ENCODE measurements at regions not wholly inside any gene's neighbourhood (a gene's known extent, or its start where the extent isn't known, plus 50 kb on each side); places are given as distances from the start of the nearest gene placed in this dataset.

DNA sequence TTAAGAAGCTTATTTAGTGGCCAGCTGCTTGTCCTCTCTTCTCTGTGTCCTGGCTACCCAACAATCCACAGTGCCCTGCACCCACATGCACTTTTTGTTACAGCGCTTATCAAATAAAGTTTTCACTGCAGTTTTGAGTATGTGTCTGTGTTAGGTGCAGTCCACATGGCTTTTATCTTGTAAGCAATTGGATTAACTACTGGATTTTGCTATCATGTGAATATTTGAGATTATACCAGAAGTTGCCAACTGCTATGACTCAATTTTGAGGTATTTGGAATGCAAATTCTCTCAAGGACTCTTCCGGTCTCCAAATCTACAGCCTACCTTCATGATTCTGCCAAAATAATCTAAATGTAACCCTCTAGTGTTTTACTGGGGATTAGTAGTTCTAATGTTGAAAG is 690.2 kb downstream of the NR2F1-AS1 start:
- H3K36me3 ChIP-seq (ENCODE audit: control insufficient read depth, insufficient read depth, low read length), result no peaks in the 10 kb centered on the region
- DNase-seq, result no peak
- no CpG with 5 or more reads among the region's 2 CpGs for WGBS (ENCODE audit: insufficient coverage)
- ATAC-seq, result no peak
- H3K27ac ChIP-seq (ENCODE audit: low read length), result no peak overlapping the region
- no peaks in the 10 kb centered on the region for H3K27me3 ChIP-seq (ENCODE audit: control insufficient read depth, insufficient read depth, low read length)
- Mint-ChIP-seq H3K36me3 (no peaks in the 10 kb centered on the region), H3K9me3 (peaks cover 13% of the 10 kb centered on the region in 2 donors), H3K4me3 (no peak overlapping the region), H3K27me3 (ENCODE audit: low read depth in 2 of 2) (no peaks in the 10 kb centered on the region), H3K4me1 (no peaks in the 10 kb centered on the region), H3K27ac (no peak overlapping the region)
- no peak overlapping the region for H3K4me3 ChIP-seq (ENCODE audit: low read length)
- TF ChIP-seq, protein P1, sequence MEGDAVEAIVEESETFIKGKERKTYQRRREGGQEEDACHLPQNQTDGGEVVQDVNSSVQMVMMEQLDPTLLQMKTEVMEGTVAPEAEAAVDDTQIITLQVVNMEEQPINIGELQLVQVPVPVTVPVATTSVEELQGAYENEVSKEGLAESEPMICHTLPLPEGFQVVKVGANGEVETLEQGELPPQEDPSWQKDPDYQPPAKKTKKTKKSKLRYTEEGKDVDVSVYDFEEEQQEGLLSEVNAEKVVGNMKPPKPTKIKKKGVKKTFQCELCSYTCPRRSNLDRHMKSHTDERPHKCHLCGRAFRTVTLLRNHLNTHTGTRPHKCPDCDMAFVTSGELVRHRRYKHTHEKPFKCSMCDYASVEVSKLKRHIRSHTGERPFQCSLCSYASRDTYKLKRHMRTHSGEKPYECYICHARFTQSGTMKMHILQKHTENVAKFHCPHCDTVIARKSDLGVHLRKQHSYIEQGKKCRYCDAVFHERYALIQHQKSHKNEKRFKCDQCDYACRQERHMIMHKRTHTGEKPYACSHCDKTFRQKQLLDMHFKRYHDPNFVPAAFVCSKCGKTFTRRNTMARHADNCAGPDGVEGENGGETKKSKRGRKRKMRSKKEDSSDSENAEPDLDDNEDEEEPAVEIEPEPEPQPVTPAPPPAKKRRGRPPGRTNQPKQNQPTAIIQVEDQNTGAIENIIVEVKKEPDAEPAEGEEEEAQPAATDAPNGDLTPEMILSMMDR (IDR thresholded peaks at IDR 0.05), result no peak
- intact Hi-C loops (cut with micrococcal nuclease), result no loop called here
- H3K4me1 ChIP-seq (ENCODE audit: control insufficient read depth, insufficient read depth, low read length), result no peaks in the 10 kb centered on the region
- H3K9me3 ChIP-seq (ENCODE audit: control insufficient read depth, insufficient read depth, low read length), result no peaks in the 10 kb centered on the region

DNA sequence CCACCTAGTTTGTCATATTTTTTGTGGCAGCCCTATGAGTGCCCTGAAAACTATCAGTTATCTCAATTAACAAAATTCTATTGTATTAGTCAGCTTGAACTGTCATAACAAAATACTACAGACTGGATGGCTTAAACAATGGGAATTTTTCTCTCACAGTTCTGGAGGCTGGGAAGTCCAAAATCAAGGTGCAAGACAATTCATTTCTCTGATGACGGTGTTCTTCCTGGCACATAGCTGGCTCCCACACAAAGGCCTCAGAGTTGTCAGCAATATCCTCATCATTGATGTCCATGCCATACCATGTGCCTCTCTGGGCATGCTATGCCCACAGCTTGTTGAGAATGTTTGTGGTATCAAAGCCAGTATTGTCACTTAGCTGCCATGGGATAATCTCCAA is 691.9 kb downstream of the NR2F1-AS1 start:
- ATAC-seq, result no peak
- Mint-ChIP-seq H3K4me3 (no peak overlapping the region), H3K9me3 (peaks cover 10 to 11% of the 10 kb centered on the region in 2 donors), H3K36me3 (no peaks in the 10 kb centered on the region), H3K27ac (no peak overlapping the region), H3K4me1 (no peaks in the 10 kb centered on the region), H3K27me3 (ENCODE audit: low read depth in 2 of 2) (no peaks in the 10 kb centered on the region)
- Histone ChIP-seq H3K9me3 (ENCODE audit: control insufficient read depth, insufficient read depth, low read length) (no peaks in the 10 kb centered on the region), H3K4me3 (ENCODE audit: low read length) (no peak overlapping the region), H3K4me1 (ENCODE audit: control insufficient read depth, insufficient read depth, low read length) (no peaks in the 10 kb centered on the region), H3K27ac (ENCODE audit: low read length) (no peak overlapping the region), H3K27me3 (ENCODE audit: control insufficient read depth, insufficient read depth, low read length) (no peaks in the 10 kb centered on the region), H3K36me3 (ENCODE audit: control insufficient read depth, insufficient read depth, low read length) (no peaks in the 10 kb centered on the region)
- intact Hi-C loops (cut with micrococcal nuclease), result no loop called here
- DNase-seq, result no peak
- WGBS (ENCODE audit: insufficient coverage), result 87% methylated on average over 1 of the region's 1 CpG
- TF ChIP-seq, protein P1 (IDR thresholded peaks at IDR 0.05), result no peak

DNA sequence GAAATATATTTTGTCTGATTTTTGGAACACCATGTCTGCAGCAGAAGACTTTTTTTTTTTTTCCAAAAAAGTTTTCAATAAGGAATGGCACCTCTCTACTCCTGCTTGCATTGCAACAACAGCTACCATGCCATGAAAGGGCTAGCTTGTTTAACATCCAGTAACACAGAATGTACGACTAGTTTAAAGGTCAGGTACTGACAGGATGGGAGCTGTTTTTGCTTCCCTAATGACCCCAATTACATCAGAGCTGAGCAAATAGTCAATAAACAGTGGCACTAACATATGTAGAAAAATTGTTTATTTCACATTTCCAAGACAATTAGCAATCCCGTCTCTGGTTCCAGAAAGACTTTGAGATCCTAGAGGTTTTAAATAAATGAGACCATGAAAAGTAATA is 693.8 kb downstream of the NR2F1-AS1 start:
- Mint-ChIP-seq H3K4me1 (no peaks in the 10 kb centered on the region), H3K9me3 (peaks cover 10 to 11% of the 10 kb centered on the region in 2 donors), H3K27me3 (ENCODE audit: low read depth in 2 of 2) (no peaks in the 10 kb centered on the region), H3K27ac (no peak overlapping the region), H3K4me3 (no peak overlapping the region), H3K36me3 (no peaks in the 10 kb centered on the region)
- ATAC-seq, result no peak
- no peak for DNase-seq
- no peaks in the 10 kb centered on the region for H3K36me3 ChIP-seq (ENCODE audit: control insufficient read depth, insufficient read depth, low read length)
- intact Hi-C loops (cut with micrococcal nuclease), result no loop called here
- no peaks in the 10 kb centered on the region for H3K4me1 ChIP-seq (ENCODE audit: control insufficient read depth, insufficient read depth, low read length)
- 68% methylated on average over 2 of the region's 2 CpGs for WGBS (ENCODE audit: insufficient coverage)
- no peak overlapping the region for H3K27ac ChIP-seq (ENCODE audit: low read length)
- H3K9me3 ChIP-seq (ENCODE audit: control insufficient read depth, insufficient read depth, low read length), result no peaks in the 10 kb centered on the region
- H3K27me3 ChIP-seq (ENCODE audit: control insufficient read depth, insufficient read depth, low read length), result no peaks in the 10 kb centered on the region
- H3K4me3 ChIP-seq (ENCODE audit: low read length), result no peak overlapping the region
- TF ChIP-seq, protein P1 (IDR thresholded peaks at IDR 0.05), result no peak

DNA sequence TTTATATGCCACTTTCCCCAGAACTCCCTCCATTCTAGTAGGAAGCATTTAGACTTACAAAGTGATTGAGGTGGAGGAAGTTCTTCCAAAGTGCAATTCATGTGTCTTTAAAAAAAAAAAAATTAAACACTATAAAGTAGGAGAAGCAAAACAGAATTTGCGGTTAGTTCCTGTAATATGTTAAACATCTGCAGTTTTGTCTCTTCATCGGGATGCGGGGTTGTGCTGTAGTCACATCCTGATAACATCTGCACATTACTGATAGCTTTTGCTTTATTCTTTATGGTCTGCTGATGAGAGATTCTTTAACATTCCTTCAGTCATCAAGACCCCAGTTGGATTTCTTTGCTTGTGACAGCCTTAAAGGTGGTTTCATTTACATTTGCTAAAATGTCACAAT is 694.3 kb downstream of the NR2F1-AS1 start:
- Mint-ChIP-seq H3K36me3 (no peaks in the 10 kb centered on the region), H3K27ac (no peak overlapping the region), H3K27me3 (ENCODE audit: low read depth in 2 of 2) (no peaks in the 10 kb centered on the region), H3K9me3 (peaks cover 10 to 11% of the 10 kb centered on the region in 2 donors), H3K4me3 (no peak overlapping the region), H3K4me1 (no peaks in the 10 kb centered on the region)
- H3K36me3 ChIP-seq (ENCODE audit: control insufficient read depth, insufficient read depth, low read length), result no peaks in the 10 kb centered on the region
- WGBS (ENCODE audit: insufficient coverage), result 48% methylated on average over 3 of the region's 3 CpGs
- H3K4me1 ChIP-seq (ENCODE audit: control insufficient read depth, insufficient read depth, low read length), result no peaks in the 10 kb centered on the region
- ATAC-seq (no peak), DNase-seq (no peak)
- no peaks in the 10 kb centered on the region for H3K27me3 ChIP-seq (ENCODE audit: control insufficient read depth, insufficient read depth, low read length)
- TF ChIP-seq, protein P1 (IDR thresholded peaks at IDR 0.05), result no peak
- H3K27ac ChIP-seq (ENCODE audit: low read length), result no peak overlapping the region
- intact Hi-C loops (cut with micrococcal nuclease), result no loop called here
- H3K4me3 ChIP-seq (ENCODE audit: low read length), result no peak overlapping the region
- no peaks in the 10 kb centered on the region for H3K9me3 ChIP-seq (ENCODE audit: control insufficient read depth, insufficient read depth, low read length)
